ENCODE measurements at regions not wholly inside any gene's neighbourhood (a gene's known extent, or its start where the extent isn't known, plus 50 kb on each side); places are given as distances from the start of the nearest gene placed in this dataset.
"Not testable (repeated sequence)": the region's sequence is repeated elsewhere in the genome, so short reads cannot be mapped to it uniquely, and the experiment has no call there.

DNA sequence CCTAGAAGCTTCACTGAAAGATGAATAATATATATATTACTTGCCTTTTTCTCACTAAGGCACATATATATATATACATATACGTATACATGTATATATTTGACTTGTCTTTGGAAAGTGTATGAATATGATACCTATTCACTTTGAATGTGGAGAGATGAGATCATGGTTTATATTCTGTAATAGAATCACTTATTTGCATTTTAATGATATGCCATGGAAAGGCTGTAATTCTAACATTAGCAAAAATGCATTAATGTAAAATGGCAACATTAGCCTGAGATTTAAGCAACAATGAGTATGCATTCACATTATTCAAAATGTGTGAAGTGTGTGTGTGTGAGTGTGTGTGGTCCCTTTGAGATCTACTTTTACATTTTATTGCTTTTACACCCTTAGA is 54.5 kb upstream of the PRKD1 start:
- H3K27me3 Mint-ChIP-seq, result no peaks in the 10 kb centered on the region
- no peaks in the 10 kb centered on the region for H3K9me3 Mint-ChIP-seq (ENCODE audit: low read depth)
- no peak overlapping the region for H3K27ac Mint-ChIP-seq
- no peaks in the 10 kb centered on the region for H3K4me1 Mint-ChIP-seq
- no peaks in the 10 kb centered on the region for H3K36me3 Mint-ChIP-seq
- no peak for ATAC-seq
- H3K4me3 Mint-ChIP-seq, result no peak overlapping the region
- no peak for DNase-seq
- CTCF ChIA-PET, result no interaction called here

- Mint-ChIP-seq H3K27ac (no peak overlapping the region), H3K27me3 (no peaks in the 10 kb centered on the region), H3K36me3 (no peaks in the 10 kb centered on the region), H3K4me1 (no peaks in the 10 kb centered on the region), H3K4me3 (no peak overlapping the region), H3K9me3 (ENCODE audit: low read depth) (no peaks in the 10 kb centered on the region)
- CTCF ChIA-PET, result no interaction called here
- ATAC-seq, result no peak
- no peak for DNase-seq
These were observed 55.3 kb upstream of the PRKD1 start for GRCh38 chr14:29982993-29983392.

- H3K4me1 Mint-ChIP-seq; H3K9me3 Mint-ChIP-seq (ENCODE audit: low read depth): not testable (repeated sequence)
These were observed 62.8 kb upstream of the PRKD1 start for GRCh38 chr14:29990344-29990857.

GRCh38 chr14:29990993-29991392 is 63.3 kb upstream of the PRKD1 start:
- no peak for ATAC-seq
- Mint-ChIP-seq H3K27me3 (no peaks in the 10 kb centered on the region), H3K9me3 (ENCODE audit: low read depth) (peaks cover 6% of the 10 kb centered on the region), H3K36me3 (no peaks in the 10 kb centered on the region), H3K4me3 (no peak overlapping the region), H3K27ac (no peak overlapping the region), H3K4me1 (no peaks in the 10 kb centered on the region)
- CTCF ChIA-PET, result no interaction called here
- no peak for DNase-seq

More at GRCh38 chr14:29990344-29990857, 62.8 kb upstream of the PRKD1 start:
- H3K27ac Mint-ChIP-seq, H3K4me3 Mint-ChIP-seq, H3K36me3 Mint-ChIP-seq, CTCF ChIA-PET, ATAC-seq, H3K27me3 Mint-ChIP-seq, DNase-seq: not testable (repeated sequence)

DNA sequence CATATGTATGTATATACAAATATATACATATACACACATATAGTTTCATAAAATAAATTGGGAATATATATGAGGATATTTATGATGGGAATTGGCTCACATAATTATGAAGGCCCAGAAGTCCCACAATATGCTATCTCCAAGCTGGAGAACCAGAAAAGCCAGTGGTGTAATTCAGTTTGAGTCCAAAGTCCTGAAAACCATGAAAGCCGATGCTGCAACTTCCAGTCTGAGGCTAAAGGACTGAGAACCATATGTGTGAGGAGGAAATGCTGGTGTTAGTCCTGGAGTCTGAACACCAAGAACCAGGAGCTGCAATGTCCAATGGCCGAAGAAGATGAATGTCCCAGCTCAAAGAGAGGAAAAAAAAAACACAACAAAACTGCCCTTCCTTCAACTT is 65.5 kb upstream of the PRKD1 start:
- DNase-seq, result no peak
- no peak overlapping the region for H3K27ac Mint-ChIP-seq
- H3K36me3 Mint-ChIP-seq, result no peaks in the 10 kb centered on the region
- H3K4me1 Mint-ChIP-seq, result no peaks in the 10 kb centered on the region
- no peak for ATAC-seq
- no peaks in the 10 kb centered on the region for H3K27me3 Mint-ChIP-seq
- CTCF ChIA-PET, result no interaction called here
- peaks cover 6% of the 10 kb centered on the region for H3K9me3 Mint-ChIP-seq (ENCODE audit: low read depth)
- no peak overlapping the region for H3K4me3 Mint-ChIP-seq

DNA sequence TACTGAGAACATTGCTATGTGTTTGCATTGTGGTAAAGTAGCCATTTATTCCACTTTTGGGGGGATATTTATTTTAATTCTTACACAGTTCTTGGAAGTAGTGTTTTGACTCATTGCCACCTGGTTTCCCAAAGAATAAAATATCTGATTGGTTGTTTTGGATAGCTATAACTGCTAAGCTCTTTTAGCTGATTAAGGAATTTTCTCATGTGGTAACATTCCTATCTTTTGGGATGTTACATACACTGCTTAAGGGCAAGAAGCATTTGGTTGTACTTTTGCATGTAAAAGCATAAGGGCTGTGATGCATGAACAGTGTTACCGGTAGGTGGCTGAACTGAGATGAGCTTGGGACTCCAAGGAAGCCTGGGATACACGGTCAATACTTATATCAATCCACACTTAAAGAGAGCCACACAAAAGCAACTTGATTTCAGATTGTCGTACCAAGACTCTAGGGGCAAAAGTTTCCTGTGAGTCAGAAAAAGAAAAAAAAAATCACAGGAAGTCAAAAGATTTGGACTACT is 71.4 kb upstream of the PRKD1 start:
- H3K4me1 Mint-ChIP-seq, result no peaks in the 10 kb centered on the region

GRCh38 chr14:30002859-30003258 is 75.2 kb upstream of the PRKD1 start:
- no peak overlapping the region for H3K27ac Mint-ChIP-seq
- no peaks in the 10 kb centered on the region for H3K27me3 Mint-ChIP-seq
- H3K4me3 Mint-ChIP-seq, result no peak overlapping the region
- no peaks in the 10 kb centered on the region for H3K36me3 Mint-ChIP-seq
- no peak for ATAC-seq
- no peaks in the 10 kb centered on the region for H3K4me1 Mint-ChIP-seq
- no peak for DNase-seq
- CTCF ChIA-PET, result no interaction called here
- peaks cover 2% of the 10 kb centered on the region for H3K9me3 Mint-ChIP-seq (ENCODE audit: low read depth)

More for the DNA sequence above, 71.4 kb upstream of the PRKD1 start:
- Mint-ChIP-seq H3K27ac (no peak overlapping the region), H3K4me3 (no peak overlapping the region), H3K9me3 (ENCODE audit: low read depth) (peaks cover 2% of the 10 kb centered on the region), H3K27me3 (no peaks in the 10 kb centered on the region), H3K36me3 (no peaks in the 10 kb centered on the region)
- CTCF ChIA-PET, result no interaction called here
- ATAC-seq (no peak), DNase-seq (no peak)

DNA sequence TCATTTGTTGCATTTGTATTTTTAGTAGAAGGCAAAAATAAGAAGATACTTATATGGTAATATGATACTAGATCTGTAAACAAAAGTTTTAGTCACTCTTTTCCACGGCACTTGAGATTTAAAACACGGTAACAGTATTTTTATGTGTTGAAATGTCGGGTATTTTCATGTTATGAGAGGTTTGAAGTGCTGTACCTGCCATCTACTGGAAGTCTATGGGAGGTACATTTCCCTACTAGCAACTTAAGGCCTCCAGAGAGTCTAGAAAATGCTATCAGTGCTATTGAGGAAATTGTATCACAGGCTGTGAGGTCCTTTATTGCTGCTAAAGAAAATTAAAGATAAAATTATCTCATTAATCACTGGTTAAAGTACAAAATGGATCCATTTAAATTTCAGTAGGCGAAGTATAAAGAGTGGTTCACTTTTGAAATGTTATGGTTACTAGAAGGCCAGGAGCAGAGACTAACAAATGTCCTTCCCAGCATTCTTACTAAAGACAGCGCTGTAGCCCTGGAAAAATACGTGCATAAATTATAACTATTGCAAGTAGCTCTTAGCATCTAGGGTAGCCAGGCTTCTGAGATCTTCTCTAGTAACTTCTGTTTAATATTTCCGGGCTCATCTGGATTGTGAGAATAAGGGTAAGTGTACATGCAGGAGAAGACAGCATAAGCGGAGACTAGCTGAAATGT is 77.6 kb upstream of the PRKD1 start:
- Mint-ChIP-seq H3K27ac (no peak overlapping the region), H3K36me3 (no peaks in the 10 kb centered on the region), H3K27me3 (no peaks in the 10 kb centered on the region), H3K4me3 (no peak overlapping the region), H3K4me1 (no peaks in the 10 kb centered on the region), H3K9me3 (ENCODE audit: low read depth) (peaks cover 3% of the 10 kb centered on the region)
- no peak for DNase-seq
- CTCF ChIA-PET, result no interaction called here
- ATAC-seq, result no peak

DNA sequence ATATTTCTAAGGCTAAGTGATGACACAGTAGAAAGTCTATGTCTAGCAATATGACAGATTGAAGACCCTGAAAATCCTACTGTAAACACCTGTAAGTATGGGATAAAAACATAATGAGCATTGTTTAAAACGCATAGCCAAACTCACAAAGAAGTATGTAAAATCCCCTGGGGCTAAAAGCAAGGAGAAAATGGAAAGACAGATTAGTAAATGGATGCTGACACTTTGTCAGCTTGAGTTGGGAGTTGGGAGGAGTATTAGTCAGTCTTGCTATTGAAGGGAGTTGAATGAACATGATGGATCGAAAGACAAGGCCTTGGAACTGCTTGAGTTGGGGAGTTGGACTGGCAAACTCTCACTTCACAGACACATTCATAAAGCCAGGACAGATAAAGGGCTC is 79.0 kb upstream of the PRKD1 start:
- Mint-ChIP-seq H3K9me3 (ENCODE audit: low read depth) (peaks cover 3% of the 10 kb centered on the region), H3K27ac (no peak overlapping the region), H3K27me3 (no peaks in the 10 kb centered on the region), H3K4me1 (no peaks in the 10 kb centered on the region), H3K36me3 (no peaks in the 10 kb centered on the region), H3K4me3 (no peak overlapping the region)
- CTCF ChIA-PET, result no interaction called here
- ATAC-seq (no peak), DNase-seq (no peak)

DNA sequence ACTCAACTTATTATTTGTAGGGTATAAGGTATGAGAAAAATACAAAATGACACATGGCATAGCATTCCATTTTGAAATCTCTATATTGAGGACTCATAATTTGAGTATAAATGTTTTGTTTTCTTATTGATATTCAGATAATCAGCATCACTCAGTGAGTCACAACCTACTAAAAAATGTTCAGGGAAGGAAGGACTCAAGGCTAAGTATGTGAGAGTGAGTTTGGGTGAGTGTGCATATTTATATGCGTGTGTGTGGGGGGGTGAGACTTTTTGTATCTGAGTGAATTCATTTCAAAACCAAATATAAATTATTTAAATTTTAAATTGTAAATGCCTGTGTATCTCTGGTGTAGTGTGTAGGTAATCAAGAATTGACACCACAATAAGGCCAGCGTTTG is 87.8 kb upstream of the PRKD1 start:
- CTCF ChIA-PET, result no interaction called here
- no peaks in the 10 kb centered on the region for H3K27me3 Mint-ChIP-seq
- H3K36me3 Mint-ChIP-seq, result no peaks in the 10 kb centered on the region
- H3K9me3 Mint-ChIP-seq (ENCODE audit: low read depth), result peaks cover 12% of the 10 kb centered on the region
- H3K4me1 Mint-ChIP-seq, result no peaks in the 10 kb centered on the region
- no peak for DNase-seq
- no peak overlapping the region for H3K27ac Mint-ChIP-seq
- ATAC-seq, result no peak
- no peak overlapping the region for H3K4me3 Mint-ChIP-seq

DNA sequence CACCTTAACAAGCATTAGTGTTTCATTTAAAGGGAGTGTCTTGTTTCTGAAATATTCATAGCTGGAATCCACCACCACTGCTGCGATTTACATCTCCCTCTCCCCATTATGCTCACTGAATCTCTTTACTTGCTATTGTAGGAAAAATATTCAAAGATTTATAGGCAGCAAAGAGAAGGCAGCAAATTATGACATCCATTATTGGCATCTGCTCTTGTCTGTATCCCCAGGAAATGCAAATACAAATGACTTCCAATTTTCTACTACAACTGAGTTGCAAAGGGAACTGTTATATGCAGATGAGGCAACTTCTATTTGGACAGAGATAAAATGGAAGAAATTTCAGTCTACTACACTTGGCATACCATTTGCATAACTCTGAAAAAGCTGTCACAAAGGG is 88.4 kb upstream of the PRKD1 start:
- H3K27ac Mint-ChIP-seq, result no peak overlapping the region
- CTCF ChIA-PET, result no interaction called here
- H3K4me3 Mint-ChIP-seq, result no peak overlapping the region
- H3K27me3 Mint-ChIP-seq, result no peaks in the 10 kb centered on the region
- ATAC-seq, result no peak
- no peak for DNase-seq
- H3K36me3 Mint-ChIP-seq, result no peaks in the 10 kb centered on the region
- peaks cover 12% of the 10 kb centered on the region for H3K9me3 Mint-ChIP-seq (ENCODE audit: low read depth)
- H3K4me1 Mint-ChIP-seq, result no peaks in the 10 kb centered on the region

GRCh38 chr14:30017370-30017993 is 89.8 kb upstream of the PRKD1 start:
- CTCF ChIA-PET, result no interaction called here
- no peak overlapping the region for H3K4me3 Mint-ChIP-seq
- ATAC-seq, result no peak

GRCh38 chr14:30020271-30020670 is 92.6 kb upstream of the PRKD1 start:
- Mint-ChIP-seq H3K4me1 (no peaks in the 10 kb centered on the region), H3K9me3 (ENCODE audit: low read depth) (peaks cover 17% of the 10 kb centered on the region), H3K27ac (no peak overlapping the region), H3K27me3 (no peaks in the 10 kb centered on the region), H3K4me3 (no peak overlapping the region), H3K36me3 (no peaks in the 10 kb centered on the region)
- no peak for ATAC-seq
- no peak for DNase-seq
- CTCF ChIA-PET, result no interaction called here

More at GRCh38 chr14:30017370-30017993, 89.8 kb upstream of the PRKD1 start:
- Mint-ChIP-seq H3K4me1 (no peaks in the 10 kb centered on the region), H3K9me3 (ENCODE audit: low read depth) (peaks cover 12% of the 10 kb centered on the region), H3K27me3 (no peaks in the 10 kb centered on the region), H3K27ac (no peak overlapping the region), H3K36me3 (no peaks in the 10 kb centered on the region)
- no peak for DNase-seq

- CTCF ChIA-PET, result no interaction called here
- Mint-ChIP-seq H3K27me3 (no peaks in the 10 kb centered on the region), H3K4me1 (no peaks in the 10 kb centered on the region), H3K9me3 (ENCODE audit: low read depth) (peaks cover 14% of the 10 kb centered on the region), H3K27ac (no peak overlapping the region), H3K36me3 (no peaks in the 10 kb centered on the region), H3K4me3 (no peak overlapping the region)
- ATAC-seq (no peak), DNase-seq (no peak)
These were observed 93.0 kb upstream of the PRKD1 start for GRCh38 chr14:30020687-30021086.
